HG03025 (cell line): ENCODE measurements at regions not wholly inside any gene's neighbourhood (a gene's known extent, or its start where the extent isn't known, plus 50 kb on each side); places are given as distances from the start of the nearest gene placed in this dataset.
A peak's percentile ranks its signal among the peaks of the same experiment; 100 is the strongest.
"Not testable (repeated sequence)": the region's sequence is repeated elsewhere in the genome, so short reads cannot be mapped to it uniquely, and the experiment has no call there.

ENCODE experiments used
- ATAC-seq: cut with Tn5 transposase; IDR thresholded peaks from one replicate; pipeline ENCODE4 v1.9.1; 2021; ENCODE audit warnings: mild to moderate bottlenecking, moderate library complexity; ENCODE audit not compliant: unreplicated experiment, low FRiP score

DNA sequence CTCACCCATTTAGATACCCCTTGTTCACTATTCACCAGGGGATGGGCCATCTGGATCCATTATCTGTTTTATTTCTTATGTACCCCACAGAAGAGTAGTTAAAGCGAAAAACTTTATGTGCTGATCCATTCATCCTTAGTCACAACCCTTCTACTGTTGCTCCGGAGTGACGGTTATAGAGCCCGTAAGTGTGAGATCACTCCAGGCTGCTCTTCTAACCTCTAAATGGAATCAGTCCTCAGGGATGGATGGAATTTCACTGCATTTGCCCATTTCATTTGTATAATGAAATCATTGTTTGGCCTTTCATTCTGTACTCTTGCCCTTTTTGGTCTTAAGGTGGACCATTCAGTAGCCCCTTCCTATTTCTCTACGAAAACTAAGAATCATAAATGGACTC, 409.3 kb upstream of the RUNX1 start:
- no peak for ATAC-seq

DNA sequence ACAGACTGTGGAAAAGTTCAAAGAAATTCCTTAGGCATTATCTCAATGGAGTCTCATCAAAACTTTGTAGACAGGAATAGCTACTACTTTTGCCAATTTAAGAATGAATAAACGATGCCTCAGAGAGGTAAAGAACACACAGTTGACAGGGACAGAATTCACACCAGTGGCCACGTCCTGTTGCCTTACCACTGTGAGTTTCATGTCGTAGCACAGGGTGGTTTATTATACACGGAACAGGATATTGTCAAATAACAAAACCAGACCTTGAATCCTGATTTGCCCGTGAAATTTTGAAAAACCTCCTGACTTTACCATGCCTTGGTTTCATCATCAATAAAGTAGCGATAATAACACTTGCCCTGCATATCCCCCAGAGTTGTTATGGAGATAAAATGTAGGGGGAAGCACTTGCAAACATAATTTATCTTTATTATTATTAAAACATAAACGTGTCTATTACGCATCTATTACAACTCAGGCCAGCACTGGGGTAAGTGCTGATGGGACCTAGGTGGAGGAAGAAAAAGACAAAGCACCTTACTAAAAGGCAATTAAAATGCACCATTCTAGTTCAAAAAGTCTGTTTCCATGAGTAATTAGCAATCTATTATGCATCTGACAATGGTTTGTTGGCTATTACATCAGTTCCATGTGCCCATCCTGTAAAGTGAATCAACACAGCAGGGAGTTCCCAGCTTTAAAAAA, 408.1 kb upstream of the RUNX1 start:
- no peak for ATAC-seq

GRCh38 chr21:35451276-35451675, 402.2 kb upstream of the RUNX1 start:
- ATAC-seq: no peak

- ATAC-seq: no peak
These were observed 401.7 kb upstream of the RUNX1 start for GRCh38 chr21:35450830-35451229.

DNA sequence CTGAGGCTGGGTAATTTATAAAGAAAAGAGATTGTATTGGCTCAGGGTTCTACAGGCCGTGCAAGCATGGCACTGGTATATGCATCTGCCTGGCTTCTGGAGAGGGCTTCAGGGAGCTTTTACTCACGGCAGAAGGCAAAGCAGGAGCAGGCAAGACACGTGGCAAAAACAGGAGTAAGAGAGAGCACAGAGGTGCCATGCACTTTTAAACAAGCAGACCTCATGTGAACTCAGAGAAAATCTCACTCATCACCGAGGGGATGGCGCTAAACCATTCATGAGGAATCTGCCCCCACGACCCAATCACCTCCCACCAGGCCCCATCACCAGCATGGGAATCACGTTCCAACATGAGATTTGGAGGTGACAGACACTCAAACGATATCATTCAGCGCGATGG, 400.7 kb upstream of the RUNX1 start:
- no peak for ATAC-seq

DNA sequence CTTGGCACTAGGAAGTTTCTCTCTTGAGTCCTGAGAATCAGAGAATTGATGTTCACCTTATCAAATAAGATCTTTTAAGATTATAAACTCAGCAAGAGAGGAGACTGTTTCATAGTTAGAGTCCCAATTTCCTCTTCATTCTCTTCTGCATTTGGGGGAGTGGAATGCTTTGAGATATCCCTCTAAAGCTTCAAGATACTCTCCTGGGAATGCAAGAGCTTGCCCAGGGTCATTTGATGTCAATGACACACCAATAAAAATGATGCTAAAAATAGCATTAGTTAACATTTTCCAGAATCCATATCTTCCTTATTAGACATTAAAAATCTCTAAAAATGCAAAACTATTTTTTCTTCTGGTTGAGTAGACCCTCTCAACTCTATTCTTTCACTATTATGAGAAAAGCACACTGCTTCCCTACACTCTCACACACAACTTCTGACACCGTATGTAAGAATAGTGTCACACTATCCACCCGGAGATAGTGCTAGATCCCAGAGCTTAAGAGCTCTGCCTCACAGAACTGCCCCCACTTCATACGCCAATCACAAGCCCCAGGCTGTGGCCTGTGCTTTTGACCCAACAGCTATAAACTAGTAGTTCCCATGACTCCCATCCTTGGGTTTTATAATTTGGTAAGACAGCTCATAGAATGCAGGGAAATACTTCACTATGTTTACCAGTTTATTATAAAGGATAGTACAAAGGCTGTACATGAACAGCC, 399.9 kb upstream of the RUNX1 start:
- no peak for ATAC-seq

GRCh38 chr21:35444391-35444790, 395.3 kb upstream of the RUNX1 start:
- ATAC-seq: no peak

DNA sequence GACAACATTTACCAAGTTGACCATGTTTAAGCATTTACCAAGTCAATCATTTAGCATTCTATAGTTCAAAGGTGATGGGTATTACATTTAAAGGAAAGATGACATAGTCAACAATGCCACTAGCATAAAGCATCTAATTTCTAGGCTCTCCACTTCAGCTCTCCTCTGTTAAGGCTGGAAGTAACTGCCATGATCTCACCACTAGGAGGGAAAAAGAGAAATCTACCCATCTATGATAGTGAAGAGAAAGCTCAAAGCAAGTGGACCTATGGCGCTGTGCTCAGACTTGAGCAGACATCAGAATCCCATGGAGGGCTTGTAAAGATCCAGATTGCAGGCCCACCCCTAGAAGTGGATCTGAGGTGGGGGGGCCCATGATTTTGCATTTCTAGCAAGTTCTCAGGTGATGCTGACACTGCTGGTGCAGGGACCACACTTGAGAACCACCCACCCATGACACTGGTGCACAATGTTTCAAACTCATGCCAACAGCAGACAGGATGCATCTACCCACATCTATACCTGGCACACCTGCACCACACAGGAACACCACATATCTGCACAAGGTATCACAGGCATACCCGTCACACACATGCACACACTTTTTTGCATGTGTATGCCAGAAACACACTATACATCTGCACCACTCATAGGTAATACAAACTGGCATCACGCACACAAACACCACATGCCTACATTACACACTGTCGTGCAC, 392.9 kb upstream of the RUNX1 start:
- ATAC-seq: no peak

GRCh38 chr21:35438643-35439404, 389.7 kb upstream of the RUNX1 start:
- ATAC-seq: peak; percentile 68

DNA sequence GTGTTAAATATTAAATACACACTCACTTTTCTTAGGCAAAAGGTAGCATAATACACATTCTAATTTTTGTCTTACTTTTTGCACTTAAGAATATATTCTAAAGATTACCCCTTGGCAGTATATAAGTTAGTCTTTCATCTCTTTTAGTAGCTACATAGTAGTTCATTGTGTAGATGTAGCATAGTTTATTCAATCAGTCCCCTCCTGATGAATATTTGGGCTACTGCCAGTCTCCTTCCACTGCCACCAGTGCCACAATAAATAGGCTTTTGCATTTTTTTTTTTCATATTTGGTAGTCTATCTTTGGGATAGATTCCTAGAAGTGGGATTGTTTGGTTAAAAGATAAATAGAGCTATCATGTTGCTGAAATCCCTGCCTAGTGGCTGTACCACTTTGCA, 388.8 kb upstream of the RUNX1 start:
- no peak for ATAC-seq

GRCh38 chr21:35436899-35437298, 387.8 kb upstream of the RUNX1 start:
- ATAC-seq: no peak

DNA sequence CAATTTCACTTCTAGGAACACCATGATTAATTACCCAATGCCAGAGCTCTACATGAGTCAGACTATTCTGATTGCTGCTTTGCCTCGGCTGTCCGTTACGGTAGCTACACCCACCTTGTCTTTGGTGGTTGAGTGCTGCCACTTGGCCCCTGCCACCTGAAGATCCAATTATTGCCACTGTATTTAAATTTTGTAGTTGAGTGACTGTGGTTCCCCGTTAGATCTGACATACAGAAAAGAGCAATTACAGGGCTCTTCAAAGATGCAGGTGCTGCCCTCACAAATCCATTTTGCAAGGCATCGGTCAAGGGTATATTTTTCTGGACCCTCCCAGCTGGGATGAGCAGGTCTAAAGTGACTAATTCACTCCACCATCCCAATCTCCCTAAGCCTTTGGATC, 383.5 kb upstream of the RUNX1 start:
- ATAC-seq: not testable (repeated sequence)

- no peak for ATAC-seq
These were observed 381.2 kb upstream of the RUNX1 start for GRCh38 chr21:35430260-35430659.

GRCh38 chr21:35428937-35429336, 379.8 kb upstream of the RUNX1 start:
- no peak for ATAC-seq

GRCh38 chr21:35428489-35428888, 379.4 kb upstream of the RUNX1 start:
- ATAC-seq: no peak

DNA sequence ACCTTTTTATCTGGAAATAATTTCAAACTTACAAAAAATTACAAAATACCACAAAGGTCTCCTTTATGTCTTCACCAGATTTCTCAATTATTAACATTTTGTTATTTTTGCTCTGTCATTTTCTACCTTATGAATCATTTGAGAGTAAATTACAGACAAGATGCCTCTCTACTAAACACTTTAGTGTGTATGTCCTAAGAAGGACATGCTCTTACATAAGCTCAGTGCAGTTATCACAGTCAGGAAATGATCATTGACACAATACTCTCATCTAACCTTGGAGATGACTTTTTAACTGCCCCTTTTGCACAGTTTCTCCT, 378.9 kb upstream of the RUNX1 start:
- no peak for ATAC-seq

DNA sequence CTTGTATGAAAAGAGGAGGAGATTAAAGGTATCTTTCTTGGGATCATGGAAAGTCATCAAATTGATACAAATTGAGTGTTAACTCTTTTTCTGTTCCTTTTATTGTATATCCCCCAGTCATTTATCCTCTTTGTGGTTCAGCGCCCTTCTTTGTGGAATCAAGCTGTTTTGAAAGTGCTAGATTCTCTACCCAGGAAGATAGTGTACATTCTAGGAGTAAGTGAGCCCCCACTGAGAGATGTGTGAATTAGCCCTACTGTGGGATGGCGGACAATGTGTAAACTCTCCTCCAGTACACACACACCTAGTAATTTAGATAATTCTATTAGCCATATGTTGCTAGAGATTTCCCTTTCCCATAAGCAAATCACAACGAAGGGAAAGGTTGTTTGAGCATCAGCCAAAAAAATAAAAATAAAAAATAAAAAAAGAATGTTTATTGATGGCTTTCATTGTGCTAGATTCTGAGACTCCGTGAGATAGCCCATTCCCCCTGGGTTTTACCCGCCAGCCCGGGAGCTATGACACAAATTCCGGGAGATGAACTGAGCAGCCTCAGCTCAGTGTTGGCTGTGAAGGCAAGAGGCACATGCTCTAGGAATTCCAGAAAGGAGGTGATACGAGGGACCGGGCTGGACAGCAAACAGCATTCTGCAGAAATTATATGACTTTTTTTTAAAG, 378.4 kb upstream of the RUNX1 start:
- no peak for ATAC-seq

- ATAC-seq: no peak
These were observed 377.8 kb upstream of the RUNX1 start for GRCh38 chr21:35426897-35427296.

DNA sequence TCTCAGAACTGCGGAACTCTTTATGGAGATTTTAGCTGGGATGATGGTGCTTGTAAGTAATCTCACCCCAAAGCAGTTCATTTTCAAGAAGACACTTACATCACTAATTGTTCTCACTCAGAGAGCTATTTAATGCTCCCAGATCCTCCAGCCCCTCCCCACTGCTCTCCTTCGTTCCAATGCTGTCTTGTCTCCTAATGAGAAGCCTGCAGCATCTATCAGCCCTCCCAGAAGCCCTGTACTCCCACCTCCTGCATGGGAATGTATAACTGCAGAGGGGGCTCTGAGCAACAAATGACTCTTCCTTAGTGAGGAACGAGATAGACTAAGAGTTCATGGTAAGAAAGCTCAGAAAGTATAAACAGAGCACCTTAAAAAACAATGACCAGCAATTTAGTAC, 377.4 kb upstream of the RUNX1 start:
- no peak for ATAC-seq

GRCh38 chr21:35424122-35424521, 375.0 kb upstream of the RUNX1 start:
- ATAC-seq: no peak

GRCh38 chr21:35423709-35424108, 374.6 kb upstream of the RUNX1 start:
- no peak for ATAC-seq
